ENCODE measurements at regions not wholly inside any gene's neighbourhood (a gene's known extent, or its start where the extent isn't known, plus 50 kb on each side); places are given as distances from the start of the nearest gene placed in this dataset.

- TF ChIP-seq CTCF (IDR thresholded peaks at IDR 0.05; ENCODE audit: low read depth, low read length) (no peak), EZH2phosphoT487 (IDR thresholded peaks at IDR 0.05; ENCODE audit: low read depth) (no peak)
Observed at GRCh38 chr3:88957711-88958439, 149.5 kb upstream of the EPHA3 start.

All from OCI-LY3 (cell line).